ENCODE measurements at regions not wholly inside any gene's neighbourhood (a gene's known extent, or its start where the extent isn't known, plus 50 kb on each side); places are given as distances from the start of the nearest gene placed in this dataset.

DNA sequence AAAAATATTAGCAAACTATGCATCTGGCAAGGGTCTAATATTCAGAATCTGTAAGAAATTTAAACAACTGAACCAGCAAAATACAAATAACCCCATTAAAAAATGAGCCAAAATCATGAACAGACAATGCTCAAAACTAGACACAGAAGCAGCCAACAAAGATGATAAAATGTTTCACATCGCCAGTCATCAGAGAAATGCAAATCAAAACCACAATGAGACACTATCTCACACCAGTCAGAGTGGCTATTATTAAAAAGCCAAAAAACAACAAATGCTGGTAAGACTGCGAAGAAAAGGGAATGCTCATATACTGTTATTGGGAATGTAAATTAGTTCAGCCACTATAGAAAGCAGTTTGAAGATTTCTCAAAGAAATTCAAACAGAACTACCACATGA, 201.3 kb upstream of the CPEB2 start:
- DNase-seq (ENCODE audit: low read depth in 4 of 4, low spot score in 3 of 4), result no peak

DNA sequence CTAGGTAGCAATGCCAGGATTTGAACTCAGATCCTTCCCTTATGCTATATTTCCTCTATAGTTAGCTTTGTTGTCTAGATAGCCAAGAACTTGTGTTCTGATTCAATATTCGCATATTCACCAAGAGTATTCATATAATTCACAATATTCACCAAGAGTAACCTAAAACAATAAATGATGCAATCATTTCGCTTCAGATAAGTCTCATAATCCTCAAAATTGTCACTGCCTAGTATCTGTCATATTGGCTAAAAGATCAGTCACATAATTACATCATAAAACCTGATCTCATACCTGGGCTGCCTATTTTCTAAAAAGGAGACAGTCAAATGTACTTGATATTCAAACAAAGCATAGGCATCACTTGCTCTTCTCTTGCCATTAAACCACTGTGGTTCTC, 199.7 kb upstream of the CPEB2 start:
- DNase-seq (ENCODE audit: low read depth in 4 of 4, low spot score in 3 of 4), result no peak

DNA sequence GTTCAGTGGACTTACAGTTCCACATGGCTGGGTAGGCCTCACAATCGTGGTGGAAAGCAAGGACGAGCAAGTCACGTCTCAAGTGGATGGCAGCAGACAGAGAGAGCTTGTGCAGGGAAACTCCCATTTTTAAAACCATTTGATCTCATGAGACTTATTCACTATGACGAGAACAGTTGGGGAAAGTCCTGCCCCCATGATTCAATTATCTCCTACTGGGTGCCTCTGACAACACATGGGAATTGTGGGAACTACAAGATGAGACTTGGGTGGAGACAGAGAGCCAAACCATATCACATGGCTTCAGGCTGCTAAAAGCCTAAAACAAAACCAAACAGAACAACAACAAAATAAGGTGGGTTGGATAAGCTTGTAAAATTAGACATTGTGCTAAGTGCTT, 194.4 kb upstream of the CPEB2 start:
- no peak for DNase-seq (ENCODE audit: low read depth in 4 of 4, low spot score in 3 of 4)

DNA sequence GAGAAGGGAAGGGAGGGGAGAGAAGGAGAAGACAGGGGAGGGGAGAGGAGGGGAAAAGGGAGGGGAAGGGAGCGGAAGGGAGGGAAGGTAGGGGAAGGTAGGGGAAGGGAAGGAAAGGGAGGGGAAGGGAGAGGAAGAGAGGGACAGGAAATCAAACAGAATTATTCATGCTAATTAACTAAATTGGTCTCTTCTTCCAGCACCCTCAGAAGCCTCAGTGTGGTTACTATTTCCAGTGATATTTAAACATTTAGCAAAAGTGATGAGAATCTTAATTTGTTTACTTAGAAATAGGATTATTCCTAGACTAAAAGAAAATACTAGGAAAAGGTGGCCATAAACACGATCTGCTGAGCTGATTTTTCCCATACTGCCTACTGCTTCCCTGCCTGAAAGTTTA, 193.1 kb upstream of the CPEB2 start:
- DNase-seq (ENCODE audit: low read depth in 4 of 4, low spot score in 3 of 4), result no peak

DNA sequence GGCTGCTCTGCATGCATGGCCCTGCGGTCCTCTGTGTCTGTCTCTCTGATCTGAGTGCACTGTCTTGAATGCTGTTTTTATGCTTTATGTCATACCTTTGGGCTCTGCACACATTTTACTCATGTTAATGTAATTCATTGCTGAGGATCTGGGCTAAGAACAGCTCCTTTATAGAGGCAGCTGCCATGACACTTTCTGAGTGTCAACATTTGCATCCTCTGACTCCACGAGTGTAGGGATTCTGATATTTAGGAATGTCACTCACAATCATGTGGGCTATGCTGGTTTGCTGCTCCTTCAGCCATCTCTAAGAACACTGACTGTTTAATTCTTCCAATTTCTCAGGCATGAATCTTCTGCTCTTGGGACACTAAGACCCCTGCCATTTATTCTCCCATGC, 192.2 kb upstream of the CPEB2 start:
- no peak for DNase-seq (ENCODE audit: low read depth in 4 of 4, low spot score in 3 of 4)

DNA sequence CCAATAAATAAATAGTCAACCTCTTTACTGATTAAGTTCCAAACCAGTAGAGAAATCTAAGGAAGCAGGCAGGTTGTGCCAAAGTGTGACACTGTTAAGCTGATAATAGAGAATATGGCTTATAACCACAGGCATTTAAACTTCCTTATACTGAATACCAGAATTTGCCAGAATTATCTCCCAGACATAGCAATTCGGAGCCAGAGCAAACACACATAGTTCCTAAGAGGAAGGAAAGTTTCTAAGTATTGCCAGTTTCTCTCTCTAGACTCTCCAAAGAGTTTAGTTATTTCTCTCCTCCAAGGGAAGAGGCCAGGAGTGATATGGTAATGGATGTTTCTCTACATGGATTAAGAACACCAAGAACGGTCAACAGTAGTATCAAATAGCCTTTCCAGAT, 191.7 kb upstream of the CPEB2 start:
- DNase-seq (ENCODE audit: low read depth in 4 of 4, low spot score in 3 of 4), result no peak

DNA sequence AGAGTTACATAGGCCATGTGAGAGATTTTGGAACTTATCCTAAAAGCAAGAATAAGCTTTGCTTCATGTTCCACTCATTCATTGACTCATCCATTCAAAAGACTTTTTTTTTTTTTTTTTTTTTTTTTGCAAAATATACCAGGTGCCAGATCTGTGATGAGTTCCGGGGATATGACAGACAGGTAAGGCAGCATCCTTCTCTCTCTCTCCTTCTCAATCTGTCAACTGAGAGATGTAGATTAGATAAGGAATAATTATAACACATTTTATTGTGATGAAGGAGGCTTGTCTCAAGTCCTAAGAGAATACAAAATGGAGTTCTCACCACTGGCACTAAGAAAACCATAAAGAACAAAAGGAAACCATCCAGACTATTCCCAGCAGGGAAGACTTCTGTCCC, 190.2 kb upstream of the CPEB2 start:
- no peak for DNase-seq (ENCODE audit: low read depth in 4 of 4, low spot score in 3 of 4)

DNA sequence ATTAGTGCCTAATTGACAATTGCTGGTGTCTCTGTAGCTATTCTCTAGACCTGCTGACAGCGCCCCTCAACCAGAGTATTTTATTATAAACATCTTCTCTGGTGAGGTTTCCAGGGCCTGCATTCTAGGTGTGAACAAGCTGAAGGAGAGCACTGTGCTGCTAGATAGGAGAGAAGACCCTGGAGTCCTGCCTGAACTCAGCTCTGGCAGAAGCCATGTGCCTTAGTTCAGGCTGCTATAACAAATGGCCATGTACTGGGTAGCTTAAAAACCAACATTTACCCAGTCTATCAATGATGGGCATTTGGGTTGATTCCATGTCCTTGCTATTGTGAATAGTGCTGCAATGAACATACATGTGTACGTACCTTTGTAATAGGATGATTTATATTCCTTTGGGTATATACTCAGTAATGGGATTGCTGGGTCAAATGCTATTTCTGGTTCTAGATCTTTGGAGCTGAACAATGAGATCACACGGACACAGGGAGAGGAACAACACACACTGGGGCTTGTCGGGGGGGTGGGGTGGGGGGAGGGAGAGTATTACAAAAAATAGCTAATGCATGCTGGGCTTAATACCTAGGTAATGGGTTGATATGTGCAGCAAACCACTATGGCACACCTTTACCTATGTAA, 185.5 kb upstream of the CPEB2 start:
- no peak for DNase-seq (ENCODE audit: low read depth in 4 of 4, low spot score in 3 of 4)

DNA sequence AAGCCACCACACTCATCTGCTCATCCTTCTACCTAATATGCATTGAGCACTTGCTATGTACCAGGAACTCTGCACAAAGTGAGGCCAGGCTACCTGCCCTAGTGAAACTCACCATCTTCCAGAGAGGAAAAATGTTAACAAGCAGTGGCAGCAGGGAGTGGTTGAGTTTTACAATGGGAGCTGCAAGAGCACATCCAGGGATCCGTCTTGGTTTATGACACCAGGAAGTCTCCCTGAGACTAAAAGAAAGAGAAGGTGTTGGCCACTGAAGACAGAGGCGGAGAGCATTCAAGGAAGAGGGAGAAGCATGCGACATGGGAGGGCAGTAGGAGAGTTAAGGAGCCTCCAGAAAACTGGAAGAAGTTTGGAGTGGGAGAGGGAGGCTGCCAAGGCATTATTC, 178.1 kb upstream of the CPEB2 start:
- no peak for DNase-seq (ENCODE audit: low read depth in 4 of 4, low spot score in 3 of 4)

DNA sequence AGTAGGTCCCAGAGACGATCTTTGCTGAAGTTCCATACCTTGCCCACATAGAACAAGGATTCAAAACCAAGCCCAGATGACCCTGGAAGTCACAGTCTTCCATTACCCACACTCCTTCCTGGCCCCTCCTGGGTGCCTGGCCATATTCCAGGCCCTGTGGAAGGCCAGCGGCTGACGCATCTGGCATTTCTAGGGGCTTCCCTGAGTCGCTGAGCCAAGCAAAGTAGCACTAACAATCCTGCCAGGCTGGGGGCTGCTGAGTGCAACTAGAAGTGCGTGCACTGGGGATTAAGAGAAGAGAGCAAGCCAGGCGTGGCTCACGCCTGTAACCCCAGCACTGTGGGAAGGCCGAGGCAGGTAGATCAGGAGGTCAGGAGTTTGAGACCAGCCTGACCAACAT, 175.2 kb upstream of the CPEB2 start:
- DNase-seq (ENCODE audit: low read depth in 4 of 4, low spot score in 3 of 4), result no peak

DNA sequence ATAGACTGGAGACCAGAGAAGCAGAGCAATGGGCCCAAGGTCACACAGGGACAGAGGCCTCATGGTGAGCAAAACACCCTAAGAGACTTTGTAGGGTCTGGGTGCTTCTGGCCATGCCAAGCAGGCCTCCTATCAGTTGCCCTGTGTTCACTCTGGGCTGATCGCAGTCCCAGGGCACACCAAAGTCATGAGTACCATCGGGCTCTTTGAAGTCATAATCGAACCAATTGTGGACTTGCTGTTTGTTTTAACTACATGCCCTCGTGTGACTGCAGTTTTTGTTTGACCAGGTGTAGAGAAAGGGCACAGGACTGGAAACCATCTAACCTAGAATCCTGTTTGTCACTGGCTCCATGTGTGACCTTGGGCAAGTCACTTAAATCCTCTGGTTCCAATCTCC, 172.5 kb upstream of the CPEB2 start:
- DNase-seq (ENCODE audit: low read depth in 4 of 4, low spot score in 3 of 4), result no peak

DNA sequence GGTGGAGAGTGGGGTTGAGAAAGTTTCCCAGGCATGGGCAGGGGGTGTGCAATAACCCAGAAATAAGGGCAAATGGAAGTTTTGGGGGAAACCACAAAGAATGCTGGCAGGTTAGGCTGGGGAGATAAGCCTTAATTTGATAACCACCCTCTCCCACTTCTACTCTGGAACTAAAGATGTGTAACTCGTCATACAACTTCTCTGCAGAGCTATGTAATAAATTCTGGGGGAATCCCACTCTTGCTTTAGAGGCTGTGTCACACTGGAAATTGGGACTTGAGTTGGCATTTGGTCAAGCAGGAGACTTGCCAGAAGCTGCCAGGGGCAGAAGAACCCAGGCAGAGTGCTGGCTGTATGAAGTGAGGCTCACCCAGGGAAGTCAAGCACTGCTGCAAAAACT, 170.9 kb upstream of the CPEB2 start:
- DNase-seq (ENCODE audit: low read depth in 4 of 4, low spot score in 3 of 4), result no peak

DNA sequence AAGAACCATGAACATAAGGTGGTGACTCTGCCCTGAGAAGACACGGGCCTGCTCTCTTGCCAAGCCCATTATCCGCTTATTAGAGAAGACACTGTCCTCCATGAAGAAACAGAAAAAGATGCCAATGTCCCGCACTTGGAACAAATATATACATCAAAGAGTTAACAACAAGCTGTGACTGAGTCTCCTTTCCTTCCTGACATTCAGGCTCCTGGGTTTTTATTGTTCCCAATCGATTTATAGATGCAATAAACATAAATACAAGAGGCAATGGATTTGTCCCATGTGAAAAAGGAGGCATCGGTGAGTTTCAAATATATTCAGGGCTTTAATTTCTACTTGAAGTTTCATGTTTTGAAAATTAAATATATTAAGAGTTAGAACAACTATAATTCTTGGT, 169.2 kb upstream of the CPEB2 start:
- DNase-seq (ENCODE audit: low read depth in 4 of 4, low spot score in 3 of 4), result no peak

DNA sequence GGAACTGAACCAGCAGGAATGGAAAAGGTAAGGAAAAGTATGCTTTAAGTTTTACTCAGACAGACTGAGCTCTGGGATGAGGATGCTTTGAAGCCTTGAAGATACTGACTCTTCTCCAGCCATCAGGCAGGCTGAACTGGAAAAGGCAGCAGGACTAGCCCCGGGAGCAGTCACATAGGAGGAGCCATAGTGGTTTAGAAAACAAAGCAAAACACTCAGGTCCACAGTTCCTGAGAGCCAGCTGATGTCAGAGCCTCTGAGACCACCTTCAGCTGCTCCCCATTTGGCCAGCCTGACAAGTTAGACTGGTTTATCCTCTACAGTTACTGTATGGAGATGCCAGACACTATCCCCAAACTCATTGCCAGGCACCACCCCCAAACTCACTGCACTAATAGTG, 167.9 kb upstream of the CPEB2 start:
- DNase-seq (ENCODE audit: low read depth in 4 of 4, low spot score in 3 of 4), result no peak

DNA sequence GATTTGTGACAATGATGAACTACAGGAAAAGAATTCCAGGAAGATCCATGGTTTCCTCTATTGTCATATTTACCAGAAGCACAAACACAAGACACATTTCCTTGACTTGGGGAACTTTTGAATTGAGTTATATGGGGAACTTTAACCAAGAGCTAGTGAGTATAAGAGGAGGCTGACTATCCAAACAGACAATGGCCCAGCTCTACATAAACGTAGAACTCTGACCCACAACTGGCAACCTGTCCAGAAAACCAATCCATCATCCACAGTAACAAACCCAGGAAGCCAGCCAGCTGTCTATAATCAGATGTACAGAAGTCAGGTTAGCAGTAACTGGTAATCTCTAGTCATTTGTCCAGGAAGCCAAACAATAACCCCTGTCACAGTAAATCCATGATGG, 167.0 kb upstream of the CPEB2 start:
- no peak for DNase-seq (ENCODE audit: low read depth in 4 of 4, low spot score in 3 of 4)

DNA sequence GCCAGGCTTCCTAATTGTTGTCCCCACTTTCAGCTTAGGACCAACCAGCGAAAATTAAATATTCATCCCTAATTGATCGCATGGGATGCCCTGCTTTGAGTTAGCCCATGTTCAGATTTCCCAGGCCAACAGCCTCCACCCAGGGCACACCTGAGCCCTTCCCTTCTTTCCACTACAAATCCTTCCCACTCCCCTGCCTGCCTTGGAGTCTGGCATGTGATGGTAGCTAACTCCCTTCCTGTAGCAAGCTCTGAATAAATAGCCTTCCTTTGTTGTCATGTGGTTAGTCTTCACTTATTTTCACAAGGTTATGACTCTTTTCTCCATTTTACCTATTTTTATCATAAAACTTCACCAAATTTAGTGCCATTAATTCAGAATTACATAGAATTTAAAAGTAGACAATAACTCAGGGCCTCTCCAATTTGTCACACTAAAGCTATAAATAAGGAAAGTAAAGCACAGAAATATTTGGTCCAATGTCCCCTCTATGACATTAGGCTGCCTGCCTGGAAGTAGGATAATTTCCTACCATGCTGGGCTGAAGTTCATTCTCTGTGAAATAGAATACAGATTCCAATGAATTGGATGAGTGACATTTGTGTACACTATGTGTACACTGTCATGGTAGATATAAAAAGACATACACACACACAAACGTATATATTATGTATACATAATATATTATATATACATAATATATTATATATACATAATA, 166.4 kb upstream of the CPEB2 start:
- DNase-seq (ENCODE audit: low read depth in 4 of 4, low spot score in 3 of 4), result no peak

DNA sequence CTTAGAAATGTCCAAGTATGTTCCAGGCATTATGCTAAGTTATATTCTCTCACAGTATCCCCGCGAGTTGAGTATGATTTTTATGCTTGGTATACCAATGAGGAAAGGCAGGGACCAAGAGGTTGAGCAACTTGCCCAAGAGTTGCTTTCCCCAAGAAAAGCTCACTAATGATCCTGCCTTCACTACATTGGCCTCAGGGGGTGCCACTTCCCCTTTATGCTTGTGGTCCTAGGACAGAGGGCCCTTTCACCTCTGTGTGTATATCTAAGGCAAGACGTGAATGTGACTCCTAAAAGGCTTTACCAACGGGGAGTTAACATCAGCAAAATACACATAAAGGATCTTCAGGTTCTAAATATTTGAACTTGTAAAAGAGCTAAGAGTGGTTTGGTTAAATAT, 164.4 kb upstream of the CPEB2 start:
- DNase-seq (ENCODE audit: low read depth in 4 of 4, low spot score in 3 of 4), result no peak

DNA sequence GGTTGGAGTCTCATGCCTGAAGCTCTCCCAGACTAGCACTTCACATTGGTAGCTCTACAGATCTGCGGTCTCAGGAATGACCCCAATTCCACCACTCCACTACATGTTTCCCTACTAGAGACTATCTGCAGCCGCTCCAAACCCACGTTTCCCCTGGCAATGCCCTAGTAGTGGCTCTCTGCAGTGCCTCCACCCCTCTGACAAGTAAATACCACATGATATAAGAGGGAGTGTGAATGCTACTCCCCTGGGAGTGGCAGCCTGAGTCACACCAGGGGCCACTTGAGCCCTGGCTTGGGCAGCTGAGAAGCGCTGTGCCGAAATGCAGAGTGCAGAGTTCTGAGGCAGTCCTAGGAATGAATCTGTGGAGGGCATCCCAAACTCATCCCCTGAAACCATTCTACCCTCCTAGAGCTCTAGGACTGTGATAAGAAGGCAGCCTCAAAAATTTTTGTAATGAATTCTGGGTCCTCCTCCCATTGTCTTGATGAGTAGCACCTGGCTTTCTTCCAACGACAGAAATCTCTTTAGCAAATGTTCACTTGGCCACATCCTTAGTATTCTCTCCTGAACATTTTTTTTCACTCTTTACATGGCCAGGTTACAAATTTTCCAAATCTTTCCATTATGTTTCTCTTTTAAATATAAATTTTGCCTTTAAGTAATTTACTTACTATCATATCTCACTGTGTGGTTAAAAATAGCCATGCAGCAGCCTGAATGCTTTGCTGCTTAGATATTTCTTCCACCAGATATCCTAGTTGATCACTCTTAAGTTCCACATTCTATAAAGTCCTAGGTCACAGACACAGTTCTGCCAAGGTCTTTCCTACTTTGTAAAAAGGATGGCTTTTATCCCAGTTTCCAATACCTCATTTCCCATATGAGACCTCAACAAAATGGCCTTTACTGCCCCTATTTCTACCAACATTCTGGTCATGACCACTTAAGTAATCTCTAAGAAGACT, 160.2 kb upstream of the CPEB2 start:
- no peak for DNase-seq (ENCODE audit: low read depth in 4 of 4, low spot score in 3 of 4)

DNA sequence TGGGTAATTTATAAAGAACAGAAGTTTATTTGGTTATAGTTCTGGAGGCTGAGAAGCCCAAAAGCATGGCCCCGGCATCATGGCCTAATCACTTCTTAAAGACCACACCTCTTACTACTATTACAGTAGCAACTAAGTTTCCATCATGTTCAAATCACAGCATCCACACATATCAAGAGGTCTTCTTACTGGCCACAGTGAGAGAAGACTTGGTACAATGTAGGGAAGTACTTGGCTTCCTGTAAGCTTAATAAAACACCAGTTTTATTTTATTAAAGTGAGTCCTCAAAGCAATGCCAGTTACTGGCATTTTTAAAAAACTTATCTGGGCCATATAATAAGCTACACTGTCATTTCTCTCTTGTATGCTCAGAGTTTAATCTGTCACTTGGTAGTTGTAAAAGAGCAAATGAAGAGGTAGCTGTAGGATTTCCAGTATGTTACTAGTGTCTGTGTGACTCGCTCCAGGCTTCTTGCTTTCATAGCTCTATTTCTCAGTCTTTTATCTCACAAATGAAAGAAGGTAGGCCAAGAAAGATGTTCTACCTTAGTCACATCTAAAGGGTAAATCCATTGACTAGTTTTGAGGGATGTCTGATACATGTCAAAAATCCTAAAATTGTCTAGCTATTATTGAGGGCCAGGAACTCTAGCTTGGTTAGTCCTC, 159.2 kb upstream of the CPEB2 start:
- no peak for DNase-seq (ENCODE audit: low read depth in 4 of 4, low spot score in 3 of 4)

DNA sequence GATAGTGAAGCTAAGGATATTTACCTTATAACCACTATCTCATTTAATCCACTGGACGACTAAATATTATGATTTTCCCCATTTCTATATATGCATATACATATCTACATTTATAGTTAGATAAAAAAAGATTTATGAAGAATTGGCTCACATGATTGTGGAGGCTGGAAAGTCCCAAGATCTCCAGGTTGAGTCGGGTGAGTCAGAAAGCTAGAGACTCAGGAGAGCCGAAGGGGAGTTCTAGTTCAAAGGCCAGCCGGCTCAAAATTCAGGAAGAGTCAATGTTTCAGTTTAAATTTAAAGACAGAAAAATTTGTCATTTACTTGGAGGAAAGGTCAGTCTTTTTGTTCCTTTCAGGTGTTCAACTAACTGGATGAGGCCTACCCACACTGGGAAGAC, 158.2 kb upstream of the CPEB2 start:
- no peak for DNase-seq (ENCODE audit: low read depth in 4 of 4, low spot score in 3 of 4)

DNA sequence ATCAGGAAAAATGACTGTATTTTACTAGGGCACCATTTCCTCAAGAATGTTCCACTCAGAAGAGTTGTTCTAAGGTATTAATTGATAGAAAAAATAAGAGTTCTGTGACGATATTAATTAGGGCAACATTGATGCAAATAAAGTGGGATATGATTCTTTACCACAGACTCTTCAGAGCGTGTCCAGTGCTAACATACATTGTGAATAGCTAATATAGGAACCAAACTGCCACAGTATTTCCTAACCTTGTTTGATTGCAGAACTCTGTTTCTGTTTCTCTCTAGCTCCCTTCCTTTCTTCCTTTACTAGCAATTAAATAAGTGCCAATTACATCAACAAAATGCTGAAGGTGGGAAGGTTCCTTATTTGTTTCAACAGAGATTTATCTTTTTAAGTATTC, 154.1 kb upstream of the CPEB2 start:
- no peak for DNase-seq (ENCODE audit: low read depth in 4 of 4, low spot score in 3 of 4)
